ENCODE measurements at regions not wholly inside any gene's neighbourhood (a gene's known extent, or its start where the extent isn't known, plus 50 kb on each side); places are given as distances from the start of the nearest gene placed in this dataset.
A peak's percentile ranks its signal among the peaks of the same experiment; 100 is the strongest.

- Histone ChIP-seq H3K4me1 (ENCODE audit: control insufficient read depth, insufficient read depth, low read length) (peaks cover 4% of the 10 kb centered on the region), H3K36me3 (ENCODE audit: control insufficient read depth, insufficient read depth, low read length, severe bottlenecking) (no peaks in the 10 kb centered on the region), H3K4me3 (ENCODE audit: low read length) (no peak overlapping the region), H3K9me3 (ENCODE audit: control insufficient read depth, low read length) (peaks cover 9% of the 10 kb centered on the region), H3K9ac (ENCODE audit: low read length) (no peak overlapping the region), H3K27me3 (replicated peaks; ENCODE audit: control insufficient read depth, insufficient read depth, low read length) (peaks cover 5% of the 10 kb centered on the region)
- no peak for DNase-seq (ENCODE audit: low read depth)
Measured at GRCh38 chr5:71841107-71841506, 122.0 kb downstream of the CARTPT start.

- Histone ChIP-seq H3K4me1 (ENCODE audit: control insufficient read depth, insufficient read depth, low read length) (no peaks in the 10 kb centered on the region), H3K9ac (ENCODE audit: low read length) (no peak overlapping the region)
Measured at GRCh38 chr5:71843111-71843510, 124.0 kb downstream of the CARTPT start.

GRCh38 chr5:71844862-71845261 lies 125.8 kb downstream of the CARTPT start:
- Histone ChIP-seq H3K4me1 (ENCODE audit: control insufficient read depth, insufficient read depth, low read length) (no peaks in the 10 kb centered on the region), H3K36me3 (ENCODE audit: control insufficient read depth, insufficient read depth, low read length, severe bottlenecking) (no peaks in the 10 kb centered on the region), H3K4me3 (ENCODE audit: low read length) (no peak overlapping the region), H3K27me3 (replicated peaks; ENCODE audit: control insufficient read depth, insufficient read depth, low read length) (peaks cover 5% of the 10 kb centered on the region), H3K9me3 (ENCODE audit: control insufficient read depth, low read length) (peaks cover 22% of the 10 kb centered on the region), H3K9ac (ENCODE audit: low read length) (no peak overlapping the region)
- no peak for DNase-seq (ENCODE audit: low read depth)

More at GRCh38 chr5:71843111-71843510, 124.0 kb downstream of the CARTPT start:
- DNase-seq (ENCODE audit: low read depth) = no peak
- Histone ChIP-seq H3K36me3 (ENCODE audit: control insufficient read depth, insufficient read depth, low read length, severe bottlenecking) (no peaks in the 10 kb centered on the region), H3K27me3 (replicated peaks; ENCODE audit: control insufficient read depth, insufficient read depth, low read length) (peaks cover 5% of the 10 kb centered on the region), H3K9me3 (ENCODE audit: control insufficient read depth, low read length) (peaks cover 9% of the 10 kb centered on the region), H3K4me3 (ENCODE audit: low read length) (no peak overlapping the region)

DNA sequence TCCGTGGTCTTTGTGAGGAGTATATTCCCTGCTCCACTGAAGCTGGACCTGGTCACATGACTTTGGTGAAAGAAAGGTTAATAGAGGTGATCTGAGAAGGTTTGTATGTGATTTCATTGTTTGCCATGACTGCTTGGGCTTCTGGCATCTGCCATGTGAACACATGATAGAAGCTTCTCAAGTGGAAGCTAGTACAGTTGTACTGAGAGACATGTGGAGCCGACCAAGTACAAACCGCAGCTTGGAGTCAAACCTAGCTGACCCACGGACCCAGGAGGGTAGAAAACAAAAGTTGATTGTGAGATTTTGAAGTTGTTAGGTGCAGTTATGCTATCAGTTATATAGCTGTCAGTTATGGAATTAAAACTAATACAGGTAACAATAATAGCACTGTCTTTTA lies 140.4 kb downstream of the CARTPT start:
- Histone ChIP-seq H3K9ac (ENCODE audit: low read length) (no peak overlapping the region), H3K36me3 (ENCODE audit: control insufficient read depth, insufficient read depth, low read length, severe bottlenecking) (no peaks in the 10 kb centered on the region), H3K27me3 (replicated peaks; ENCODE audit: control insufficient read depth, insufficient read depth, low read length) (peaks cover 32% of the 10 kb centered on the region), H3K9me3 (ENCODE audit: control insufficient read depth, low read length) (peaks cover 33% of the 10 kb centered on the region), H3K4me3 (ENCODE audit: low read length) (no peak overlapping the region), H3K4me1 (ENCODE audit: control insufficient read depth, insufficient read depth, low read length) (no peaks in the 10 kb centered on the region)
- DNase-seq (ENCODE audit: low read depth) = no peak

DNA sequence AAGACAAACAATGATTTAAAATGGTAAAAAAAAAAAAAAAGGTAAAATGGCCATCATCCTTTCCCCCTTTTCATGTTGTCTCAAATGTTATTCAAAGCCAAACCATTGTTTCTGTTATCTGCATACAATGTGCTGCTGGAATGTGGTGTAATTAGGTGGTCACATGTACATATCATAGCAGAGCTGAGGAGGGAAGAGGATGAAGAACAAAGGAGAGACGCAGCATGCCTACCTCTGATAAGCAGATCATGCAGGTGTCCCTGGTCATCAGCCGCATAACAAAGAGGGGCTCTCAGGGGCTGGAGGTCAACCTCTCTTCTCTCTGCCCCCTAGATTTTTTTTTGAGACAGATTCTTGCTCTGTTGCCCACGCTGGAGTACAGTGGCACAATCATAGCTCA lies 141.0 kb downstream of the CARTPT start:
- Histone ChIP-seq H3K27me3 (replicated peaks; ENCODE audit: control insufficient read depth, insufficient read depth, low read length) (peaks cover 32% of the 10 kb centered on the region), H3K4me1 (ENCODE audit: control insufficient read depth, insufficient read depth, low read length) (peaks cover 3% of the 10 kb centered on the region), H3K9ac (ENCODE audit: low read length) (no peak overlapping the region), H3K9me3 (ENCODE audit: control insufficient read depth, low read length) (peaks cover 28% of the 10 kb centered on the region), H3K36me3 (ENCODE audit: control insufficient read depth, insufficient read depth, low read length, severe bottlenecking) (no peaks in the 10 kb centered on the region), H3K4me3 (ENCODE audit: low read length) (no peak overlapping the region)
- no peak for DNase-seq (ENCODE audit: low read depth)

- peaks cover 32% of the 10 kb centered on the region for H3K27me3 ChIP-seq (replicated peaks; ENCODE audit: control insufficient read depth, insufficient read depth, low read length)
- no peaks in the 10 kb centered on the region for H3K36me3 ChIP-seq (ENCODE audit: control insufficient read depth, insufficient read depth, low read length, severe bottlenecking)
- H3K4me1 ChIP-seq (ENCODE audit: control insufficient read depth, insufficient read depth, low read length) = peaks cover 8% of the 10 kb centered on the region
Measured at GRCh38 chr5:71861682-71862081, 142.6 kb downstream of the CARTPT start.

DNA sequence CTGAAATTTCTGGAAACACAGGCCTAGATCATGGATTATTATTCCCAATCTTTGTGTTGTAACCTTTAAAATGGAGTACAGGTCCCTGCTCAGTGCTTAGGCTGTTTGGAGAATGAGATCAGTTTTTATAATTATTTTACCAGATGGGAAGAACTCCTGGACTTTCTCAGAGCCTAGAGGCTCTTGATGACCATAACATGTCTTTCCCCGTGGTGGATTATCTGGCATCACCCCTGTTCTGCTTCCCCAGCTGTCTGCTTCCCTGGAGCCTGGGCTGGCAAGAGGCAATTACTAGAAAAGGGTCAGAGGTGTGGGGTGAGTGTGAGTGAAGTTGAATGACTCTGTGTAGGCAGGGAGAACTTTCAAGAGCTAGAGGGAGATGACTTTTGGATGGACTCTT lies 143.0 kb downstream of the CARTPT start:
- no peak overlapping the region for H3K4me3 ChIP-seq (ENCODE audit: low read length)
- H3K9ac ChIP-seq (ENCODE audit: low read length) = no peak overlapping the region
- H3K36me3 ChIP-seq (ENCODE audit: control insufficient read depth, insufficient read depth, low read length, severe bottlenecking) = no peaks in the 10 kb centered on the region
- peaks cover 32% of the 10 kb centered on the region for H3K27me3 ChIP-seq (replicated peaks; ENCODE audit: control insufficient read depth, insufficient read depth, low read length)
- H3K4me1 ChIP-seq (ENCODE audit: control insufficient read depth, insufficient read depth, low read length) = peaks cover 8% of the 10 kb centered on the region
- no peak for DNase-seq (ENCODE audit: low read depth)
- peaks cover 10% of the 10 kb centered on the region for H3K9me3 ChIP-seq (ENCODE audit: control insufficient read depth, low read length)

More at GRCh38 chr5:71861682-71862081, 142.6 kb downstream of the CARTPT start:
- no peak overlapping the region for H3K9ac ChIP-seq (ENCODE audit: low read length)
- peaks cover 14% of the 10 kb centered on the region for H3K9me3 ChIP-seq (ENCODE audit: control insufficient read depth, low read length)
- no peak overlapping the region for H3K4me3 ChIP-seq (ENCODE audit: low read length)
- DNase-seq (ENCODE audit: low read depth) = no peak

DNA sequence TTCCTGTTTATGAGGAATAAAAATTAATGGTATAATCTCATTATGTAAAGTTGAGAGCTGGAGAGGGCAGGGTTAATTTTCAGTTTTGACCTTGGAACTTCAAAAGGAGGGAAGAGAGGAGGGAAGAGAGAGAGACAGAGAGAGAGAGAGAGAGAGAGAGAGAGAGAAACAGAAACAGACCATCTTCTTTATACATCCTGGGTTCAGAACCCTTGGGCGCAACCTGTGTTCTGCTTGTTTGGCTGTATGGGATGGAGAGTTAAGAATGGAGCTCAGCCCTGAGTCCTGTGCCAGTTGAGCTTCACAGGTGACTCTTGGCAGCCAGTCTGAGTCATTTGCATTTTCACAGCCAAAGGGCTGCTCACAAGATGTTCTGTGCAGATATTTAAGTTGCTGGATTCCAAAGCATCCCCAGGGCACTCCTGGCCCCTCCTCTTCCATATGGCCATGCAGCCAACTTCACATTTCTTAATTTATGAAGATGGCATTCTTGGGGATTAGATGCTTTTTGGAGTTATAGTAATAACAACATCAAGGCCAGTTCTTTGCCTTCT lies 143.5 kb downstream of the CARTPT start:
- Histone ChIP-seq H3K27me3 (replicated peaks; ENCODE audit: control insufficient read depth, insufficient read depth, low read length) (peaks cover 32% of the 10 kb centered on the region), H3K9ac (ENCODE audit: low read length) (no peak overlapping the region), H3K4me3 (ENCODE audit: low read length) (no peak overlapping the region), H3K4me1 (ENCODE audit: control insufficient read depth, insufficient read depth, low read length) (peaks cover 8% of the 10 kb centered on the region), H3K9me3 (ENCODE audit: control insufficient read depth, low read length) (peaks cover 10% of the 10 kb centered on the region), H3K36me3 (ENCODE audit: control insufficient read depth, insufficient read depth, low read length, severe bottlenecking) (no peaks in the 10 kb centered on the region)
- peak; percentile 47 for DNase-seq (ENCODE audit: low read depth)

DNA sequence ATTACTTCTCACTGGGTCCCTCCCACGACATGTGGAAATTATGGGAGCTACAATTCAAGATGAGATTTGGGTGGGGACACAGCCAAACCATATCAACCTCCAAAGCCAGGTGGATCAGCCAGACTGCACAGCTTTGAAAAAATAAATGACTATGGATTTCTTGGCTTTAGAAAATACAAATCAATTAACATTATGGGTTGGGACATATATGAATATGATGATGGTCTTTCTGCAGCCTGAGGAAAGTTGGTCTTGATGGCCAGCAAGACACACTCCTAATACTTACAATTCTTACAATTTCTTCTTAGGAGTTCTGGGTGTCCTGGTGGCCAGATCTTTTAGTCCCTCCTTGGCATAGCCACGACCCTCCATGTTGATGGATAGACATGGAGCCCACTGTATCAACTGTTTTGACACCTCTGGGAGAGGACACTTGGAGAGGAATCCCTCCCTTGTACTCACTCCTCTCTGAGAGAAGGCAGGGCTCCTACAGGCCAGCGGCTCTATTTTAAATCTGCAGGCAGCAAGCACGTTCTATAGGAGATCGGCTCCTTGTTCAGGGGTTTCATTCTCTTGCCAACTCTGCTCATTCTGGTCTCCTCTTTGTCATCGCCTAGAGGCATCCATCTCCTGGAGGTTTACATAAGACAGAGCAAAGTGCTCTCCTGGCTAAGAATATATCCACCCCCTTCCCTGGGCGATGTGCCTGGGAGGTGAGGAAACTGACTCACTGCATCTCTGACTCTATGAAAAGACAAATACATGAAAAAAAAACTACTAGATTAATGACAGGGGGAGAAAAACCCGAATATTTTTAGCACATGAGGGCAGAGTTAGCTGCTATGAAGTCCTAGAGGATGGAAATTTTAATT lies 145.9 kb downstream of the CARTPT start:
- Histone ChIP-seq H3K4me1 (ENCODE audit: control insufficient read depth, insufficient read depth, low read length) (peaks cover 8% of the 10 kb centered on the region), H3K9me3 (ENCODE audit: control insufficient read depth, low read length) (peaks cover 14% of the 10 kb centered on the region), H3K9ac (ENCODE audit: low read length) (no peak overlapping the region), H3K4me3 (ENCODE audit: low read length) (no peak overlapping the region), H3K27me3 (replicated peaks; ENCODE audit: control insufficient read depth, insufficient read depth, low read length) (peaks cover 24% of the 10 kb centered on the region), H3K36me3 (ENCODE audit: control insufficient read depth, insufficient read depth, low read length, severe bottlenecking) (no peaks in the 10 kb centered on the region)
- DNase-seq (ENCODE audit: low read depth) = peak; percentile 55

DNA sequence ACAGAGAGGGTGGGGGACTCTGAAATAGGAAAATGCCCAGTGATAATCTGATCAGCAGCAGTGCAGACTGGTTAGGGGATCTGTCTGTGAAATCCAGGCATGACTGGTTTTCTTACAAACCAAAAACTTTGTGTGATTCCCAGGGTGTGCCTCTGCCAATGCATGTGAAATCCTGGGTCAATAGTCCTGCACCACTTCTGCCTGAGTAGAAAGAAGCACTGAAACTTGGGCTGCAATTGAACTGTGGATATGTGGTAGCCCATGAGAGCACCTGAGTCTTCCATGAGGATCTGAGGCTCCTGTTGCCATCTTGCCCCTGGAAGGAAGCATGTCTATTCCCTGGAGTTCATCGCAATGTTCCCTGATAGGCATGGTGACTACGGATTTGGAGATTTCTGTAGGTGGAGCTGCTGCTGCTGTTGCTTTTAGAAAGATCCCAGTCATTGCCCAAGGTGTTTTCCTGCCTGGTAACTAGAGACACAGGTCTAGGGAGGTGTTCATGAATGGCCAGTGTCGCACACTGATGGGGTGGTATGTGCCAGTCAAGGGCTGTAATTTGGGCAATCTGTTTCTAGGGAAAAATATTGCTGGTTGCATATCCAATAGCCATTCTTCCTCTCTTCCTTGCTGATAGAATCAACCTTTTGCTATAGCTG lies 146.7 kb downstream of the CARTPT start:
- peaks cover 16% of the 10 kb centered on the region for H3K9me3 ChIP-seq (ENCODE audit: control insufficient read depth, low read length)
- no peaks in the 10 kb centered on the region for H3K36me3 ChIP-seq (ENCODE audit: control insufficient read depth, insufficient read depth, low read length, severe bottlenecking)
- no peak overlapping the region for H3K4me3 ChIP-seq (ENCODE audit: low read length)
- H3K9ac ChIP-seq (ENCODE audit: low read length) = no peak overlapping the region
- DNase-seq (ENCODE audit: low read depth) = no peak
- peaks cover 20% of the 10 kb centered on the region for H3K27me3 ChIP-seq (replicated peaks; ENCODE audit: control insufficient read depth, insufficient read depth, low read length)
- H3K4me1 ChIP-seq (ENCODE audit: control insufficient read depth, insufficient read depth, low read length) = peaks cover 8% of the 10 kb centered on the region

- DNase-seq (ENCODE audit: low read depth) = no peak
- no peaks in the 10 kb centered on the region for H3K36me3 ChIP-seq (ENCODE audit: control insufficient read depth, insufficient read depth, low read length, severe bottlenecking)
- H3K27me3 ChIP-seq (replicated peaks; ENCODE audit: control insufficient read depth, insufficient read depth, low read length) = peaks cover 2% of the 10 kb centered on the region
- H3K9me3 ChIP-seq (ENCODE audit: control insufficient read depth, low read length) = peaks cover 9% of the 10 kb centered on the region
- no peaks in the 10 kb centered on the region for H3K4me1 ChIP-seq (ENCODE audit: control insufficient read depth, insufficient read depth, low read length)
- H3K9ac ChIP-seq (ENCODE audit: low read length) = no peak overlapping the region
- H3K4me3 ChIP-seq (ENCODE audit: low read length) = no peak overlapping the region
Measured at GRCh38 chr5:71872311-71872864, 153.3 kb downstream of the CARTPT start.
